ENCODE measurements at regions not wholly inside any gene's neighbourhood (a gene's known extent, or its start where the extent isn't known, plus 50 kb on each side); places are given as distances from the start of the nearest gene placed in this dataset.

DNA sequence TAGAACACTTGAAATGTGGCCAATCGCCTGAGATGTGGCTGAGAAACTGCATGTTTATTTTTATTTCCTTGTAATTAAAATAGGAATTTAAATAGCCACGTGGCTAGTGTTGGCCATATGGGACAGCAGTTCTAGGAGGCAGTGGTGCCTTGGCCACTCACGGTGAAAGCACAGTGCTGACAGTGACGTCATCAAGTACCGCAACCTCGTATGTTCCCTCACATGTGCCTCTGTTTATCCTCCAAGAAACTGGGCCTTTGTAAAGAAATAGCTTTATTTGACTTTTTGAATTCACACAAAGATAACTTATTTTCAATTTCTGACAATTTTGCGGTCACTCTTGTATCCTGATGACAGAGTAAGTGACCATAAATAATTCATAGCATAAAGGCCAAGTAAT, 575.0 kb downstream of the DCDC2C start:
- Mint-ChIP-seq H3K4me3 (no peak overlapping the region), H3K36me3 (no peaks in the 10 kb centered on the region), H3K27me3 (no peaks in the 10 kb centered on the region), H3K27ac (no peak overlapping the region), H3K4me1 (no peaks in the 10 kb centered on the region), H3K9me3 (peaks cover 8% of the 10 kb centered on the region)
- ATAC-seq = no peak

DNA sequence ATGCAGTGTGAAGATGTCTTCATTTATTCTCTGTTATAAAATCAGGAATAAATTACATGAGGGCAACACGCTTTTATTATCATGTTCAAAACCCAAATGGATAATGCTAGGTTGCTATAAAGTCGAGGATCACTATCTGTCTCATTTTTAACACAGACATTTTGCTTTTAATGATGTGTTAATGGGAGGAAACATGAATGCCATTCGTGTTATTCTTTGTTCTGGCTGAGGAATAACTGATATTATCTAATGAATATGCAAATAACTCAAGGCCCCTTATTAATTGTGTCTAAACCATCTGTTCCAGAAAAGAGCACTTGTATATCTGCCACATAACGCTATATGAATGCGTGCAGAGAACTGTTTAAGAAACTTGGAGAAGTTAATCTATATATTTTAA, 576.1 kb downstream of the DCDC2C start:
- Mint-ChIP-seq H3K27me3 (no peaks in the 10 kb centered on the region), H3K4me1 (no peaks in the 10 kb centered on the region), H3K27ac (no peak overlapping the region), H3K36me3 (no peaks in the 10 kb centered on the region), H3K4me3 (no peak overlapping the region), H3K9me3 (peaks cover 8% of the 10 kb centered on the region)
- ATAC-seq = no peak

DNA sequence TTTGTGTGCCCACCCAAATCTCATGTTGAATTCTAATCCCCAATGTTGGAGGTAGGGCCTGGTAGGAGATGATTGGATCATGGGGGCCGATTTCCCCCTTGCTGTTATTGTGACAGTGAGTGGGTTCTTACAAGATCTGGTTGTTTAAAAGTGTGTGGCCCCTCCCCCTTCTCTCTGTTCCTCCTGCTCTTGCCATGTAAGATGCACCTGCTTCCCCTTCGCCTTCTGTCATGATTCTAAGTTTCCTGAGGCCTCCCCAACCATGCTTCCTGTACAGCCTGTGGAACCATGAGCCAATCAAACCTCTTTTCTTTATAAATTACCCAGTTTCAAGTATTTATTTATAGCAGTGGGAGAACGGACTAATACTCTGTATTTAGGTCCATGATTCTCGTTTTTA, 588.1 kb downstream of the DCDC2C start:
- peaks cover 7% of the 10 kb centered on the region for H3K4me1 Mint-ChIP-seq
- no peak for ATAC-seq
- no peaks in the 10 kb centered on the region for H3K36me3 Mint-ChIP-seq
- H3K4me3 Mint-ChIP-seq = no peak overlapping the region
- no peak overlapping the region for H3K27ac Mint-ChIP-seq
- no peaks in the 10 kb centered on the region for H3K27me3 Mint-ChIP-seq
- peaks cover 11% of the 10 kb centered on the region for H3K9me3 Mint-ChIP-seq

DNA sequence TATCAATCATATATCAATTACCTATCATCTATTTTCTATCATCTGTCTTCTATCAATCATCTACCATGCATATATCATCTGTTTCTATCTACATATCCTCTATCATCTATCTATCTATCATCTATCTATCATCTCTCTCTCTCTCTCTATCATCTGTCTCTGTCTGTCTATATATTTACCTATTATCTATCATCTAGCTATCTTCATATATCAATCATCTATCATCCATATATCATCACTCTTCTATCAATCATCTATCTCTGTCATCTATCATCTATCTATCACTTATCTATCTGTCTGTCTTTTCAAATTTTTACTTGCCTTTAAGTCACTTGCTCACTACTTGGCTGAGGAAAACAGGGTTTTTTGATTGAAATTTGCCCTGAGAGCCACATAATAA, 592.3 kb downstream of the DCDC2C start:
- Mint-ChIP-seq H3K4me1 (peaks cover 7% of the 10 kb centered on the region), H3K9me3 (peaks cover 7% of the 10 kb centered on the region), H3K27ac (no peak overlapping the region), H3K36me3 (no peaks in the 10 kb centered on the region), H3K27me3 (no peaks in the 10 kb centered on the region), H3K4me3 (no peak overlapping the region)
- no peak for ATAC-seq

DNA sequence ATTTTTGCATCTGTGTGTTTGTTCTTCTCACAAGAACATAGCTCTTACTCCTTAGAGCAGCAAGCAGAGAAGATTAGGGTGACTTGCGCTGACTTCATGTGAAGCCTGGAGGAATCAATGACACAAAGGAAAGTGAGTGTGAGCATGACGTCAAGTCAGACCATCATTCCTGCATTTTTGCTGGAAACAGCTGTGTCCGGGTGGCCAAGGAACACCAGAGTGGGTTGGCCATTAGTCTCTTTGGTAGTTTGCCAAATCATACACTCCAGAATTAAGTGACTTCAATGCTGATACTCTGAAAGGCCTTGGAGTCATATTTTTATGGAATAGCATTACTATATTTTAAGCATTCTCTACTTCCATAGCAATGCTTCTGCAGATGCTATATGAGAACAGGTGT, 597.2 kb downstream of the DCDC2C start:
- Mint-ChIP-seq H3K27ac (no peak overlapping the region), H3K36me3 (no peaks in the 10 kb centered on the region), H3K4me1 (no peaks in the 10 kb centered on the region), H3K4me3 (no peak overlapping the region), H3K9me3 (peaks cover 2% of the 10 kb centered on the region), H3K27me3 (no peaks in the 10 kb centered on the region)
- ATAC-seq = no peak

DNA sequence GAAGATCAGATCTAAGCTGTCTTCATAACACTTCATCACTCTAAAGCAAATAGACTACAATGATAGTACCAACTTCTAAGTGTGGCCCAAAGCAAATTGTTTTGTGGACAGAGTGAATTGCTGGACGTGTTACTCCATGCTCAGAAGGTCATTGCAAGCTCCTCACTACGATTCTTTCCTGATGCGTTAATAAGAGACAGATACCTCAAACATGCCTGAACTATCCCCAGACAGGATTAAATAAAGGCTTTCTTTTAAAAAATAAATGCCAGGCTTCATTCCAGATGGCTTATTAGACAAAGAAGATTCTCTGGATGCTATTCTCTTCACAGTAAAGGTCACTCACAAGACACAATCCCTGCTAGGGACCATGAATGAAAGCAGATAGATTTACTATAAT, 621.2 kb downstream of the DCDC2C start:
- ATAC-seq = no peak
- Mint-ChIP-seq H3K27ac (no peak overlapping the region), H3K27me3 (no peaks in the 10 kb centered on the region)

DNA sequence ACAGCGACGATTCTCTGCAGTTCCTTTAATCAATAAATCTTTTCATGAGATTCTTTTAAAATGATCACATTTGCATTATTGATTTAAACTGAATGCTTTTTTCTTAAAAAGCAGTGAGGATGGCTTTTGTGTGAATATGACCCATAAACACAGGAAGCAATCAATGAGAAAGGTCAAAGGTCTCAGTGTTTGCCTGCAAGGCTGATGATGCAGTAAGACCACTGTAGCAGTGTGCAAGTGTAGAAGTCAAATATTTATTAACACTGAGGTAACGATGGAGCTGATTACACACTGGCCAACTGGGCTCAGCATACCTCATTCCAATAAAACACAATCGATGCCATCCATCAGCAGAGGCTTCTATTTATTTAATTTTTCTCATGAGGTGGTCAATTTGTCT, 633.5 kb downstream of the DCDC2C start:
- Mint-ChIP-seq H3K36me3 (no peaks in the 10 kb centered on the region), H3K27me3 (no peaks in the 10 kb centered on the region), H3K9me3 (peaks cover 8% of the 10 kb centered on the region), H3K4me3 (no peak overlapping the region), H3K27ac (no peak overlapping the region), H3K4me1 (no peaks in the 10 kb centered on the region)
- no peak for ATAC-seq

More for the DNA sequence above, 621.2 kb downstream of the DCDC2C start:
- H3K36me3 Mint-ChIP-seq = no peaks in the 10 kb centered on the region
- H3K4me3 Mint-ChIP-seq = no peak overlapping the region
- H3K4me1 Mint-ChIP-seq = no peaks in the 10 kb centered on the region
- peaks cover 6% of the 10 kb centered on the region for H3K9me3 Mint-ChIP-seq

DNA sequence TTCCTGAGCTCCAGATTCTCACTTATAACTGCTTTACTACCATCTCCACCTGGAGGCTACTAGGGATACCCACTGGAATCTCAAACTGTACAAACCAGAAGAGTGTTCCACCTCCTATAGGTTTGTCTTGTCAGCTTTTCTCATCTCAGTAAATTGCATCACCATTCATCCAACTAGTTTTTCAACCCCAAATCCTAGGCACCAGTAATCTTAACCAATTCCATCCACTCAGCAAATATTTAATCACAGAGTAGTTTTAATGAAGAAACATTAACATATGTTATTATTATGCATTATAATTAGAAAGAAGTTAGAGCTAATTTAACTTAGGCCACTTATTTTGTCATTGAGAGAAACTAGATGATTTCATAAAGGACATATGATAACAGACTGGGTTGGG, 635.0 kb downstream of the DCDC2C start:
- no peak overlapping the region for H3K4me3 Mint-ChIP-seq
- no peaks in the 10 kb centered on the region for H3K27me3 Mint-ChIP-seq
- H3K27ac Mint-ChIP-seq = no peak overlapping the region
- no peak for ATAC-seq
- no peaks in the 10 kb centered on the region for H3K36me3 Mint-ChIP-seq
- H3K4me1 Mint-ChIP-seq = no peaks in the 10 kb centered on the region
- peaks cover 14% of the 10 kb centered on the region for H3K9me3 Mint-ChIP-seq

DNA sequence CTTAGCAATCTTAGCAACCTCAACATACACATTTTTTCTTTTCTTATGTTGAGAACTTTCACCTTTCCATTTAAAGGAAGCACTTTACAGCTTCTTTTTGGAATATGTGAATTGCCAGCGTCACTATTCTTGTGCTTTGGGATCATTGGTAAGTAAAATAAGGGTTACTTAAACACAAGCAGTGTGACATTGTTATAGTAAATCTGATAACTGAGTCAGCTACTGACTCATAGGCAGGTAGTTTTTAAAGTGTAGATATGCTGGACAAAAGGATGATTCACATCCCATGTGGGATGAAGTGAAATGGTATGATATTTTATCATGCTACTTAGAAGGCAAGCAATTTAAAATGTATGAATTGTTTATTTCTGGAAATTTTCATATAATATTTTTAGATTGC, 637.2 kb downstream of the DCDC2C start:
- no peaks in the 10 kb centered on the region for H3K27me3 Mint-ChIP-seq
- H3K9me3 Mint-ChIP-seq = peaks cover 11% of the 10 kb centered on the region
- H3K4me1 Mint-ChIP-seq = no peaks in the 10 kb centered on the region
- H3K27ac Mint-ChIP-seq = no peak overlapping the region
- ATAC-seq = no peak
- H3K4me3 Mint-ChIP-seq = no peak overlapping the region
- H3K36me3 Mint-ChIP-seq = no peaks in the 10 kb centered on the region

DNA sequence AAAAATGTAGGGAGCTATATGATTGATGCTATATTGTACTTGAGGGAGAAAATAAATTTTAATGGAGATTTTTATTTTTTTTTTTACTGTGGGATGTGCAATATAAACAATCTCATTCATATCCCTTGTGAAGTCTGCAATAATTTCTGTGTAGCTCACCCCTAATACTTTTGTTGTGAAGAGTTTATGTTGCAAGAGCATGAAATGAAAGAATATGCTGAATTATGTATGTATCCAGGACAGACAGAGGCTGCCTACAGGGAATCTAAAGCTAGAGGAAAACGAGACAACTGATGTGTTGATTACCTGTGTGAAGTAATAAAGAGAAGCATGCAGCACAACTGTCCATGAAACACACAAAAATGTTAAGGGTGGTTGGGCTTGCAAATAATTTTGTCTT, 643.3 kb downstream of the DCDC2C start:
- Mint-ChIP-seq H3K4me1 (no peaks in the 10 kb centered on the region), H3K36me3 (no peaks in the 10 kb centered on the region), H3K4me3 (no peak overlapping the region), H3K9me3 (peaks cover 6% of the 10 kb centered on the region), H3K27me3 (no peaks in the 10 kb centered on the region), H3K27ac (no peak overlapping the region)
- no peak for ATAC-seq

DNA sequence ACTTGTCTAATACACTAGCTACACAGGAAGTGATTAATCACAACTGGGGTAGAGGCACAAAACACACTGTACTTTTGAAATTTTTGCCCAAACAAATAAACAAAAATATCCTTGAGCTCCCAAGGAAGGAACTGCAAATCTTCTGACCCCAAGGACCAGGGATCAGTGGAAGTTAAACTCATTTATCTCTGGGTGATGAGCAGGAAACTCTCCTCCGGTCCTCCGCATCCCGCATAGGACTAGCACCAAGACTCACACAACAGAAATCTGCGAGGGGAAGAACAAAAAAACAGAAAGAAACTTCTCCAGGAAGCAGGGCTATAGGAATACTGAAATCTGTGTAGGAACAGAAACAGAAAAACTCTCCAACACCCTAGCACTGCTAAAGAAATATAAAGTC, 650.3 kb downstream of the DCDC2C start:
- Mint-ChIP-seq H3K27ac (no peak overlapping the region), H3K27me3 (no peaks in the 10 kb centered on the region), H3K4me1 (no peaks in the 10 kb centered on the region), H3K9me3 (no peaks in the 10 kb centered on the region), H3K4me3 (no peak overlapping the region), H3K36me3 (no peaks in the 10 kb centered on the region)
- no peak for ATAC-seq

DNA sequence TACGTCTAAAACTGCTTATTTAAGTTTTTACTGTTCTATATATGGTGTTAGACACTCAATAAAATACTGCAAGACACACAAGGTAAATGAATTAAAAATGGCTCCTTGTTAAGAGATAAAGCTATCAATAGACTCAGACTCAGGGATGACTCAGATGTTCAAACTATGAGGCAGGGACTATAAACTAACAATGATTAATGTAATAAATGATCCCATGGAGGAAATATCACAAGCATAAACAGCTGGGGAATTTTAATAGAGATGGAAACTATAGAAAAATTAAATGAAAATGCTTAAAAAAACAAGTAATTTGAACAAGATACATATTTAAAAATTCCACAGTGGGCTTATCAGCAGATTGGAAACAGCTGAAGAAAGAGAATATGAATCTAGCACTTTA, 650.8 kb downstream of the DCDC2C start:
- H3K27me3 Mint-ChIP-seq = no peaks in the 10 kb centered on the region
- no peaks in the 10 kb centered on the region for H3K4me1 Mint-ChIP-seq

DNA sequence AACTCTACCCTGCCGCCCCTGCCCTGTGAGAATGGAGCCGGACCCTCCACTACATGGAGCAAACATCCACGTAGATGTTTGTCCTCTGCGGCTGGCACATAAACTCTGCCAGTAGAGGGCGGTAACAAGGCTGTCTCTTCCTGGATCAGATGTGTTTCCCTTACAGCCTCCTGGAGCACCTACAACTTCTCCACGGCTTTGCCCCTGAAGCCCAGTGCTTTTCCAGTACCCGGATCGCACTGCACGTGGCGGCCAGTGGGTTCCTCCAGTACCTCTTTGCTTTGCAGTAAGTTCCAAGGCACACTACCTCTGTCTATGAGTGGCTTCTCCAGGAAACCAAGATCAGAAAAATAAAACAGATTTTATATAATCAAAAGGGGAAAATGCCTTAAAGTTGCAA, 651.3 kb downstream of the DCDC2C start:
- no peak for ATAC-seq
- no peak overlapping the region for H3K4me3 Mint-ChIP-seq
- H3K36me3 Mint-ChIP-seq = no peaks in the 10 kb centered on the region
- H3K27ac Mint-ChIP-seq = no peak overlapping the region
- no peaks in the 10 kb centered on the region for H3K4me1 Mint-ChIP-seq
- no peaks in the 10 kb centered on the region for H3K9me3 Mint-ChIP-seq
- H3K27me3 Mint-ChIP-seq = no peaks in the 10 kb centered on the region

More for the DNA sequence above, 650.8 kb downstream of the DCDC2C start:
- Mint-ChIP-seq H3K4me3 (no peak overlapping the region), H3K36me3 (no peaks in the 10 kb centered on the region), H3K9me3 (no peaks in the 10 kb centered on the region), H3K27ac (no peak overlapping the region)
- ATAC-seq = no peak

DNA sequence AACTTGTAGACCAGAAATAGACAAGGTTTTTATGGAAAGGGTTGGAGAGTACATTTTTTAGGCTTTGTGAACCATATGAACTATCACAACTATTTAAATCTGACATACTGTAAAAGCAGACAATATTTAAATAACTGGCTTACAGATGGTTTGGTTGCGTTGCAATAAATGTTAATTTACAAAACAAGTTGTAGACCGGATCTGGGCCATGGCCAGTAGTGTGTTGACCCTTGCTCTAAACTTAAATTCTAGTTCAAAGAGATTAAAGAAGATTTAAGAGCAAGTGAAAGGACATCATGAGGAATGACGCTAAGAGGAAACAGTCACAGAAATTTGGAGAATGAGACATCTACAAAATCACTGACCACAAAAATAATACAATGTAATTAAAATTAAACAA, 652.7 kb downstream of the DCDC2C start:
- Mint-ChIP-seq H3K27ac (no peak overlapping the region), H3K4me1 (no peaks in the 10 kb centered on the region), H3K27me3 (no peaks in the 10 kb centered on the region), H3K36me3 (no peaks in the 10 kb centered on the region), H3K4me3 (no peak overlapping the region), H3K9me3 (no peaks in the 10 kb centered on the region)
- no peak for ATAC-seq

DNA sequence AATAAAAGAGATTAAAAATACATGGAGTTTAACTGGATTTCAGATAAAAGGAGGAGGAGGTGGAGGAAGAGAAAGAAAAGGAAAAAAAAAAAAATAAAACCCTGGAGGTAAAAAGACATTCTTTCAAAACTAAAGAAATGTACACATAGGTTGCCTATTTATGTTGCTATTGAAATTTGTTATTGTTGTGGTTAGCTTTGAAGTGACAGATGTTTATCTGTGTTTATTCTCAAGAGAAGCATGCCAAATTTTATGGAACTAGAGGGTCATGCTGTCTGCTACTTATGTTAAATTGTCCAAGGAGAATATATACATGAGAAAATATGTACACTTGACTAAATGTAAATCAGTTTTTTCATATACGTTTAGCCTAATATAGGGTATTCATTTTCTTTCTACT, 653.2 kb downstream of the DCDC2C start:
- Mint-ChIP-seq H3K4me3 (no peak overlapping the region), H3K27me3 (no peaks in the 10 kb centered on the region), H3K36me3 (no peaks in the 10 kb centered on the region), H3K9me3 (peaks cover 2% of the 10 kb centered on the region), H3K4me1 (no peaks in the 10 kb centered on the region), H3K27ac (no peak overlapping the region)
- ATAC-seq = no peak

DNA sequence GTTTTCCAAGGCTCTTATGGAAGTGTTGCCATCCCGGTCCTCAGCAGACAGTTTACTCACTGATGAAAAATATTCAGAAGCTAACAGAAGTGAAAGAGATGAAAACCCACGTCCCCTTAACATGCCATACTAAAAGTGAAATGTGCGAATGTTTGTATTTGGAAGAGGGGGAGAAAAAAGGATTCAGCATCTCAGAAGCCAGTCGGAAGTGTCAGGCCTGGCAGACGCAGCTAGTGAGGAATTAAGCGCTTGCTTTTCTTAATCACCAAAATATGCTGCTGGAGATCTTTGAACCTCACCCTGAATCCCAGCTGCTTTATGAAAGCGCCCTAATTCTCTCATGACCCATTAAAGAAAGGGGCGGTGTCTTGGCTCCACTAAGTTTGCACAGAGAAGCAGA, 653.7 kb downstream of the DCDC2C start:
- H3K27ac Mint-ChIP-seq = no peak overlapping the region
- no peaks in the 10 kb centered on the region for H3K27me3 Mint-ChIP-seq
- no peaks in the 10 kb centered on the region for H3K4me1 Mint-ChIP-seq
- no peaks in the 10 kb centered on the region for H3K36me3 Mint-ChIP-seq
- no peak for ATAC-seq
- no peak overlapping the region for H3K4me3 Mint-ChIP-seq
- peaks cover 2% of the 10 kb centered on the region for H3K9me3 Mint-ChIP-seq

DNA sequence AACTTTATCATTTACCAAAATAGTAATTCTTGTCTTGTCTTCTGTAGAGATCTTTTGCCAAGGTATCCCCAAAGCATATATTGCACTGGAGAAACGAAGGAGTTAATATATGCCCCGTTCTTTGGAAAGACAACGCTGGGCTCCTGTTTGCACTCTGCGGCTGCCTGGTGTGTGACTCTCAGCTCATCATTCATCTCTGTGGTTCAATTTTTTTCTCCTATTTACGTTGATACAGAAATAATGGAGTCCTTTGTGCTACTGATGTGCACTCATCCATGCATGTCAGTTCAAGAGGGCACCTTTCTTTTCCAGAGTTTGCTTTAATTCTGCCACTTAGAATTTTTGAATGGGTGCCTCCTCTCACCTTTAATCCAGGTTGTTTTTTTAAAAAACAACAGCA, 655.5 kb downstream of the DCDC2C start:
- peaks cover 5% of the 10 kb centered on the region for H3K9me3 Mint-ChIP-seq
- no peaks in the 10 kb centered on the region for H3K4me1 Mint-ChIP-seq
- no peak for ATAC-seq
- H3K36me3 Mint-ChIP-seq = no peaks in the 10 kb centered on the region
- no peaks in the 10 kb centered on the region for H3K27me3 Mint-ChIP-seq
- no peak overlapping the region for H3K27ac Mint-ChIP-seq
- H3K4me3 Mint-ChIP-seq = no peak overlapping the region
